Neuronal stem cell (in vitro differentiated cells): ENCODE measurements at regions not wholly inside any gene's neighbourhood (a gene's known extent, or its start where the extent isn't known, plus 50 kb on each side); places are given as distances from the start of the nearest gene placed in this dataset.

Source experiments
- DNase-seq: peaks from one replicate; pipeline ENCODE4 v3.0.0-alpha.2; 2013; ENCODE audit warnings: low spot score
- H2AFZ ChIP-seq: one replicate; pipeline ENCODE4 v1.6.1; 2013; ENCODE audit warnings: mild to moderate bottlenecking, low read length, inconsistent platforms
- H2AK5ac ChIP-seq: 2 replicates; pipeline ENCODE4 v1.6.1; 2013; ENCODE audit warnings: low read depth, mild to moderate bottlenecking, inconsistent platforms, low read length, moderate library complexity, mixed read lengths
- H2BK120ac ChIP-seq: 2 replicates; pipeline ENCODE4 v1.6.1; 2013; ENCODE audit warnings: low read depth, mild to moderate bottlenecking, inconsistent platforms, low read length, moderate library complexity, mixed read lengths
- H2BK12ac ChIP-seq: one replicate; pipeline ENCODE4 v1.6.1; 2013; ENCODE audit warnings: low read length, inconsistent platforms
- H2BK15ac ChIP-seq: 2 replicates; pipeline ENCODE4 v1.6.1; 2013; ENCODE audit warnings: mild to moderate bottlenecking, low read length, inconsistent platforms, mixed read lengths
- H2BK5ac ChIP-seq: one replicate; pipeline ENCODE4 v1.6.1; 2013; ENCODE audit warnings: inconsistent platforms, mild to moderate bottlenecking, low read length, moderate library complexity
- H3K14ac ChIP-seq: one replicate; pipeline ENCODE4 v1.6.1; 2013; ENCODE audit warnings: low read length, inconsistent platforms
- H3K18ac ChIP-seq: 2 replicates; pipeline ENCODE4 v1.6.1; 2013; ENCODE audit warnings: low read length, inconsistent platforms
- H3K23ac ChIP-seq: 2 replicates; pipeline ENCODE4 v1.6.1; 2013; ENCODE audit warnings: low read depth, mild to moderate bottlenecking, mixed read lengths, low read length, inconsistent platforms; ENCODE audit not compliant: poor library complexity
- H3K27ac ChIP-seq: replicated peaks from 3 replicates; pipeline ENCODE4 v1.5.1; 2013; ENCODE audit warnings: low read length, inconsistent platforms
- H3K27me3 ChIP-seq, 3 experiments: 2 replicates each; pipeline ENCODE4 v1.6.1; 2013; ENCODE audit warnings: low read length in 3 of 3, mild to moderate bottlenecking in 2 of 3, inconsistent platforms in 1 of 3, low read depth in 1 of 3, mixed read lengths in 1 of 3, moderate library complexity in 1 of 3; ENCODE audit not compliant: control insufficient read depth in 3 of 3, insufficient read depth in 3 of 3
- H3K36me3 ChIP-seq, 2 donors: replicated peaks in 1 of 2; 2 replicates each; pipeline ENCODE4 v1.6.1; 2013; ENCODE audit warnings: low read length in 2 of 2; ENCODE audit not compliant: control insufficient read depth in 2 of 2, insufficient read depth in 2 of 2
- H3K4ac ChIP-seq: 2 replicates; pipeline ENCODE4 v1.6.1; 2013; ENCODE audit warnings: inconsistent platforms, mild to moderate bottlenecking, low read length, moderate library complexity
- H3K4me1 ChIP-seq, 2 donors: 1 replicate in 1 of 2; 2 replicates in 1 of 2; pipeline ENCODE4 v1.6.1; 2013; ENCODE audit warnings: low read length in 2 of 2, low read depth in 1 of 2; ENCODE audit not compliant: control insufficient read depth in 2 of 2, insufficient read depth in 1 of 2
- H3K4me2 ChIP-seq: one replicate; pipeline ENCODE4 v1.6.1; 2013; ENCODE audit warnings: mild to moderate bottlenecking, low read length, inconsistent platforms; ENCODE audit not compliant: insufficient read depth, poor library complexity, severe bottlenecking
- H3K4me3 ChIP-seq, 2 donors: 2 replicates each; pipeline ENCODE4 v1.5.1; 2013; ENCODE audit warnings: low read length in 2 of 2, mild to moderate bottlenecking in 2 of 2, inconsistent platforms in 1 of 2, moderate library complexity in 1 of 2
- H3K79me1 ChIP-seq: one replicate; pipeline ENCODE4 v1.6.1; 2013; ENCODE audit warnings: low read depth, mild to moderate bottlenecking, inconsistent platforms, low read length, moderate library complexity
- H3K9ac ChIP-seq: one replicate; pipeline ENCODE4 v1.6.1; 2013; ENCODE audit warnings: mild to moderate bottlenecking, low read depth, low read length, inconsistent platforms; ENCODE audit not compliant: poor library complexity
- H3K9me3 ChIP-seq, 2 donors: replicated peaks in 1 of 2; 2 replicates each; pipeline versions ENCODE3 to v1.6.1; 2013; ENCODE audit warnings: low read length in 2 of 2, mild to moderate bottlenecking in 2 of 2, inconsistent platforms in 1 of 2, low read depth in 1 of 2, mixed read lengths in 1 of 2, moderate library complexity in 1 of 2; ENCODE audit not compliant: control insufficient read depth in 2 of 2, insufficient read depth in 1 of 2
- H4K8ac ChIP-seq: one replicate; pipeline ENCODE4 v1.6.1; 2013; ENCODE audit warnings: low read depth, mild to moderate bottlenecking, inconsistent platforms, low read length, moderate library complexity
- H4K91ac ChIP-seq: one replicate; pipeline ENCODE4 v1.6.1; 2013; ENCODE audit warnings: low read length, low read depth, mild to moderate bottlenecking, inconsistent platforms; ENCODE audit not compliant: poor library complexity
- WGBS, 2 donors: extraction: QIAGEN DNeasy Blood & Tissue Kit; methylation state at CpG; one replicate each; pipeline ENCODE4 v1.1.7; 2013; ENCODE audit warnings: missing lambda C conversion rate in 2 of 2, mixed read lengths in 1 of 2; ENCODE audit not compliant: insufficient read length in 2 of 2, insufficient replicate concordance in 1 of 2; ENCODE audit errors: extremely low coverage in 2 of 2; 5-methylcytosine and 5-hydroxymethylcytosine counted together

- H3K79me1 ChIP-seq = no peaks in the 10 kb centered on the region
- H3K27ac ChIP-seq = no peak overlapping the region
- no peak overlapping the region for H2AK5ac ChIP-seq
- no peak overlapping the region for H3K4ac ChIP-seq
- H3K23ac ChIP-seq = no peak overlapping the region
- peaks cover 2 to 13% of the 10 kb centered on the region in 2 donors for H3K4me1 ChIP-seq
- no peak overlapping the region for H3K18ac ChIP-seq
- H3K4me3 ChIP-seq = no peak overlapping the region
- H3K36me3 ChIP-seq = no peaks in the 10 kb centered on the region
- no peak for DNase-seq
- H2BK5ac ChIP-seq = no peak overlapping the region
- H4K91ac ChIP-seq = no peak overlapping the region
- peaks cover 0 to 2% (median 0%) of the 10 kb centered on the region in 3 experiments for H3K27me3 ChIP-seq
- no peak overlapping the region for H3K14ac ChIP-seq
- H3K9ac ChIP-seq = no peak overlapping the region
- H4K8ac ChIP-seq = no peak overlapping the region
- no peak overlapping the region for H2BK12ac ChIP-seq
- peaks cover 0 to 14% of the 10 kb centered on the region in 2 donors for H3K9me3 ChIP-seq
- no CpG with 5 or more reads among the region's 1 CpG for WGBS, 2 donors
- H2BK15ac ChIP-seq = no peak overlapping the region
- H3K4me2 ChIP-seq = no peak overlapping the region
- H2BK120ac ChIP-seq = no peak overlapping the region
- H2AFZ ChIP-seq = no peak overlapping the region
These were observed 341.4 kb downstream of the LPIN1 start for GRCh38 chr2:12087671-12088380.

GRCh38 chr2:12089001-12089400, 342.6 kb downstream of the LPIN1 start:
- H2BK12ac ChIP-seq = no peak overlapping the region
- H3K14ac ChIP-seq = no peak overlapping the region
- no peaks in the 10 kb centered on the region for H3K36me3 ChIP-seq
- H3K23ac ChIP-seq = no peak overlapping the region
- H2AK5ac ChIP-seq = no peak overlapping the region
- no peak overlapping the region for H3K4me3 ChIP-seq
- H2AFZ ChIP-seq = no peak overlapping the region
- no peak overlapping the region for H3K27ac ChIP-seq
- H3K79me1 ChIP-seq = no peaks in the 10 kb centered on the region
- no peak overlapping the region for H3K9ac ChIP-seq
- H3K4ac ChIP-seq = no peak overlapping the region
- no peak overlapping the region for H2BK120ac ChIP-seq
- H3K9me3 ChIP-seq = peaks cover 0 to 14% of the 10 kb centered on the region in 2 donors
- DNase-seq = no peak
- H3K4me2 ChIP-seq = no peak overlapping the region
- H3K18ac ChIP-seq = no peak overlapping the region
- no peak overlapping the region for H4K91ac ChIP-seq
- no CpG with 5 or more reads among the region's 1 CpG for WGBS, 2 donors
- no peak overlapping the region for H4K8ac ChIP-seq
- no peaks in the 10 kb centered on the region for H3K27me3 ChIP-seq
- no peak overlapping the region for H2BK5ac ChIP-seq
- H3K4me1 ChIP-seq = peaks cover 3 to 5% of the 10 kb centered on the region in 2 donors
- no peak overlapping the region for H2BK15ac ChIP-seq

- H2AK5ac ChIP-seq = no peak overlapping the region
- WGBS, 2 donors = no CpG with 5 or more reads among the region's 7 CpGs
- H3K27me3 ChIP-seq = no peaks in the 10 kb centered on the region
- H3K4me3 ChIP-seq = no peak overlapping the region
- H4K91ac ChIP-seq = no peak overlapping the region
- H3K27ac ChIP-seq = no peak overlapping the region
- no peak overlapping the region for H2BK120ac ChIP-seq
- H3K4me2 ChIP-seq = no peak overlapping the region
- no peak overlapping the region for H3K18ac ChIP-seq
- no peak overlapping the region for H3K4ac ChIP-seq
- no peak overlapping the region for H2BK15ac ChIP-seq
- H2BK5ac ChIP-seq = no peak overlapping the region
- no peak for DNase-seq
- H2BK12ac ChIP-seq = no peak overlapping the region
- H4K8ac ChIP-seq = no peak overlapping the region
- H3K9ac ChIP-seq = no peak overlapping the region
- H3K23ac ChIP-seq = no peak overlapping the region
- no peaks in the 10 kb centered on the region for H3K79me1 ChIP-seq
- H3K36me3 ChIP-seq = no peaks in the 10 kb centered on the region
- peaks cover 4 to 6% of the 10 kb centered on the region in 2 donors for H3K4me1 ChIP-seq
- no peak overlapping the region for H2AFZ ChIP-seq
- peaks cover 0 to 14% of the 10 kb centered on the region in 2 donors for H3K9me3 ChIP-seq
- no peak overlapping the region for H3K14ac ChIP-seq
These were observed 343.1 kb downstream of the LPIN1 start for GRCh38 chr2:12089496-12089895.

GRCh38 chr2:12090072-12090471, 343.6 kb downstream of the LPIN1 start:
- no CpG with 5 or more reads among the region's 3 CpGs for WGBS, 2 donors
- H2AFZ ChIP-seq = no peak overlapping the region
- no peak overlapping the region for H4K8ac ChIP-seq
- H3K4ac ChIP-seq = no peak overlapping the region
- H3K23ac ChIP-seq = no peak overlapping the region
- H3K4me1 ChIP-seq = peaks cover 3 to 6% of the 10 kb centered on the region in 2 donors
- DNase-seq = no peak
- no peak overlapping the region for H2BK15ac ChIP-seq
- H3K4me2 ChIP-seq = no peak overlapping the region
- H3K9ac ChIP-seq = no peak overlapping the region
- no peak overlapping the region for H2BK12ac ChIP-seq
- H3K27ac ChIP-seq = no peak overlapping the region
- no peaks in the 10 kb centered on the region for H3K79me1 ChIP-seq
- no peak overlapping the region for H3K18ac ChIP-seq
- H3K9me3 ChIP-seq = peaks cover 0 to 14% of the 10 kb centered on the region in 2 donors
- H2AK5ac ChIP-seq = no peak overlapping the region
- H3K36me3 ChIP-seq = no peaks in the 10 kb centered on the region
- H2BK120ac ChIP-seq = no peak overlapping the region
- H3K4me3 ChIP-seq = no peak overlapping the region
- H3K14ac ChIP-seq = no peak overlapping the region
- H4K91ac ChIP-seq = no peak overlapping the region
- H3K27me3 ChIP-seq = no peaks in the 10 kb centered on the region
- H2BK5ac ChIP-seq = no peak overlapping the region
